Tibial nerve (tissue), 4 donors: ENCODE measurements at regions not wholly inside any gene's neighbourhood (a gene's known extent, or its start where the extent isn't known, plus 50 kb on each side); places are given as distances from the start of the nearest gene placed in this dataset.

ENCODE experiments used
- DNase-seq, 2 donors: peaks; one replicate each; pipeline ENCODE4 v3.0.0-alpha.2; 2019; ENCODE audit warnings: low spot score in 2 of 2
- H3K27ac ChIP-seq, 4 donors: fragments of 200-600 bp; sonication (generic) in 3 of 4; one replicate each; pipeline ENCODE4 v1.5.1; 2017 to 2019; ENCODE audit warnings: mild to moderate bottlenecking in 1 of 4
- H3K27me3 ChIP-seq, 2 donors: fragments of 200-600 bp; sonication (generic) in 1 of 2; one replicate each; pipeline versions ENCODE4 v1.5.1 to v1.6.0; 2017 to 2019
- H3K36me3 ChIP-seq, 3 donors: fragments of 200-600 bp; sonication (generic); one replicate each; pipeline ENCODE4 v1.5.1; 2018 to 2019
- H3K4me1 ChIP-seq, 4 donors: fragments of 200-600 bp; sonication (generic) in 3 of 4; one replicate each; pipeline ENCODE4 v1.5.1; 2017 to 2019
- H3K4me3 ChIP-seq, 4 donors: fragments of 200-600 bp; sonication (generic) in 3 of 4; one replicate each; pipeline ENCODE4 v1.5.1; 2017 to 2019; ENCODE audit warnings: mild to moderate bottlenecking in 1 of 4, moderate library complexity in 1 of 4
- H3K9me3 ChIP-seq, 4 donors: fragments of 200-600 bp; sonication (generic) in 3 of 4; one replicate each; pipeline ENCODE4 v1.5.1; 2017 to 2019
- CTCF ChIP-seq, 5 experiments: fragments of 200-600 bp in 3 of 5; fragments of 450-650 bp in 2 of 5; sonication (generic) in 3 of 5; IDR thresholded peaks; one replicate each; pipeline ENCODE4 v1.5.1; 2016 to 2019; ENCODE audit warnings: antibody characterized with exemption in 5 of 5, mild to moderate bottlenecking in 3 of 5, moderate library complexity in 2 of 5
- EP300 ChIP-seq, 2 donors: sonication (generic); formaldehyde crosslinking; IDR thresholded peaks; one replicate each; pipeline ENCODE4 v1.6.1; 2017; ENCODE audit warnings: antibody characterized with exemption in 2 of 2, mild to moderate bottlenecking in 1 of 2
- POLR2A ChIP-seq, 2 donors: fragments of 450-650 bp; IDR thresholded peaks; one replicate each; pipeline ENCODE4 v1.6.1; 2017; ENCODE audit warnings: antibody characterized with exemption in 2 of 2, mild to moderate bottlenecking in 2 of 2, moderate library complexity in 2 of 2
- WGBS, 2 donors: methylation state at CpG; one replicate each; pipeline ENCODE4 v1.1.5; 2018; 5-methylcytosine and 5-hydroxymethylcytosine counted together

GRCh38 chr7:115635376-115635775, 395.2 kb downstream of the TFEC start:
- no peak for DNase-seq
- H3K9me3 ChIP-seq, result no peaks in the 10 kb centered on the region
- H3K4me3 ChIP-seq, result no peak overlapping the region
- no peaks in the 10 kb centered on the region for H3K27me3 ChIP-seq
- TF ChIP-seq CTCF (IDR thresholded peaks at IDR 0.05), result no peak
- 31 to 54% methylated on average over 1 of the region's 1 CpG for WGBS, 2 donors
- H3K27ac ChIP-seq, result no peak overlapping the region
- no peaks in the 10 kb centered on the region for H3K4me1 ChIP-seq
- H3K36me3 ChIP-seq, result no peaks in the 10 kb centered on the region

- TF ChIP-seq CTCF (IDR thresholded peaks at IDR 0.05) (no peak), EP300 (IDR thresholded peaks at IDR 0.05) (no peak), POLR2A (IDR thresholded peaks at IDR 0.05) (no peak)
- Histone ChIP-seq H3K4me3 (no peak overlapping the region), H3K36me3 (no peaks in the 10 kb centered on the region), H3K4me1 (no peaks in the 10 kb centered on the region), H3K27me3 (no peaks in the 10 kb centered on the region), H3K9me3 (no peaks in the 10 kb centered on the region), H3K27ac (no peak overlapping the region)
- no peak for DNase-seq
- WGBS, 2 donors, result 52 to 60% methylated on average over 4 of the region's 4 CpGs
Observed at GRCh38 chr7:115634633-115635032, 395.9 kb downstream of the TFEC start.

- H3K36me3 ChIP-seq, result no peaks in the 10 kb centered on the region
- no peak overlapping the region for H3K27ac ChIP-seq
- H3K4me1 ChIP-seq, result no peaks in the 10 kb centered on the region
- no peaks in the 10 kb centered on the region for H3K27me3 ChIP-seq
- H3K9me3 ChIP-seq, result no peaks in the 10 kb centered on the region
- H3K4me3 ChIP-seq, result no peak overlapping the region
- DNase-seq, result no peak
- WGBS, 2 donors, result 79 to 86% methylated on average over 5 of the region's 5 CpGs
- TF ChIP-seq EP300 (IDR thresholded peaks at IDR 0.05), result no peak
- no peak for TF ChIP-seq POLR2A (IDR thresholded peaks at IDR 0.05)
- no peak for TF ChIP-seq CTCF (IDR thresholded peaks at IDR 0.05)
Observed at GRCh38 chr7:115632636-115633035, 397.9 kb downstream of the TFEC start.

GRCh38 chr7:115631782-115632181, 398.8 kb downstream of the TFEC start:
- WGBS, 2 donors, result 72 to 73% methylated on average over 6 of the region's 6 CpGs
- TF ChIP-seq EP300 (IDR thresholded peaks at IDR 0.05) (no peak), POLR2A (IDR thresholded peaks at IDR 0.05) (no peak), CTCF (IDR thresholded peaks at IDR 0.05) (no peak)

GRCh38 chr7:115630049-115630448, 400.5 kb downstream of the TFEC start:
- 83 to 88% methylated on average over 4 of the region's 4 CpGs for WGBS, 2 donors
- no peaks in the 10 kb centered on the region for H3K9me3 ChIP-seq
- no peaks in the 10 kb centered on the region for H3K36me3 ChIP-seq
- no peaks in the 10 kb centered on the region for H3K4me1 ChIP-seq
- H3K27ac ChIP-seq, result no peak overlapping the region
- TF ChIP-seq EP300 (IDR thresholded peaks at IDR 0.05) (no peak), CTCF (IDR thresholded peaks at IDR 0.05) (no peak), POLR2A (IDR thresholded peaks at IDR 0.05) (no peak)
- no peak overlapping the region for H3K4me3 ChIP-seq
- H3K27me3 ChIP-seq, result no peaks in the 10 kb centered on the region
- DNase-seq, result no peak

More at GRCh38 chr7:115631782-115632181, 398.8 kb downstream of the TFEC start:
- Histone ChIP-seq H3K4me3 (no peak overlapping the region), H3K36me3 (no peaks in the 10 kb centered on the region), H3K27ac (no peak overlapping the region), H3K27me3 (no peaks in the 10 kb centered on the region), H3K9me3 (no peaks in the 10 kb centered on the region), H3K4me1 (no peaks in the 10 kb centered on the region)
- no peak for DNase-seq
